ENCODE measurements at regions not wholly inside any gene's neighbourhood (a gene's known extent, or its start where the extent isn't known, plus 50 kb on each side); places are given as distances from the start of the nearest gene placed in this dataset.

DNA sequence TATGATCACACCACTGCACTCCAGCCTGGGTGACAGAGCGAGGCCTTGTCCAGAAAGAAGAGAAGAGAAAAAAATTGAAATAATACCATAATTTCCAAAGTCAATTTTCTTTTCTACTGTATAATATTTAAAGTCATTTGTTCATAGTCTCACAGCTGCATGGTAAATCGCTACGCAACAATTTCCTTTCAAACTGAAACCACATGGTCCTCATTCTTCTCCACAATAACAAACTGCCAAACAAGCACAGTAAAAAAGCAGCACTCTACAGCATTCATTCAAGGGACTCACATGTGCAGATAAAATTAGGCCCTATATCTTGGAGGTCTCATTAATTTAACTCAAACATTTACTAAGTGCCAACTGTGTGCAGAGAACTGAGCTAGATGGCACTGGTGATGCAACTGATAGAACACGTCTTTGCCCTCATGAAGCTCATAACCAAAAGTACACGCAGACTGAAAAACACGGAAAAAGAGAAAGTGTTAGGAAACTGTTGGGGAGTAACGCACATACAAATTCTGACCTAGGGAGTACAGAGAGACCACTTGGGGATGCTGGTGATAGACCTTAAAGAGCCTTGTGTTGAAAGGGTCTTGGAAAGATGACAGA lies 68.4 kb upstream of the SRRM3 start:
- TF ChIP-seq, protein P1, sequence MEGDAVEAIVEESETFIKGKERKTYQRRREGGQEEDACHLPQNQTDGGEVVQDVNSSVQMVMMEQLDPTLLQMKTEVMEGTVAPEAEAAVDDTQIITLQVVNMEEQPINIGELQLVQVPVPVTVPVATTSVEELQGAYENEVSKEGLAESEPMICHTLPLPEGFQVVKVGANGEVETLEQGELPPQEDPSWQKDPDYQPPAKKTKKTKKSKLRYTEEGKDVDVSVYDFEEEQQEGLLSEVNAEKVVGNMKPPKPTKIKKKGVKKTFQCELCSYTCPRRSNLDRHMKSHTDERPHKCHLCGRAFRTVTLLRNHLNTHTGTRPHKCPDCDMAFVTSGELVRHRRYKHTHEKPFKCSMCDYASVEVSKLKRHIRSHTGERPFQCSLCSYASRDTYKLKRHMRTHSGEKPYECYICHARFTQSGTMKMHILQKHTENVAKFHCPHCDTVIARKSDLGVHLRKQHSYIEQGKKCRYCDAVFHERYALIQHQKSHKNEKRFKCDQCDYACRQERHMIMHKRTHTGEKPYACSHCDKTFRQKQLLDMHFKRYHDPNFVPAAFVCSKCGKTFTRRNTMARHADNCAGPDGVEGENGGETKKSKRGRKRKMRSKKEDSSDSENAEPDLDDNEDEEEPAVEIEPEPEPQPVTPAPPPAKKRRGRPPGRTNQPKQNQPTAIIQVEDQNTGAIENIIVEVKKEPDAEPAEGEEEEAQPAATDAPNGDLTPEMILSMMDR (IDR thresholded peaks at IDR 0.05), result no peak
- TF ChIP-seq POLR2A (IDR thresholded peaks at IDR 0.05), result no peak

Data from adrenal gland (tissue), 5 donors.